Mesenchymal stem cell (in vitro differentiated cells and primary cell): ENCODE measurements at regions not wholly inside any gene's neighbourhood (a gene's known extent, or its start where the extent isn't known, plus 50 kb on each side); places are given as distances from the start of the nearest gene placed in this dataset.

Source experiments
- DNase-seq: peaks from one replicate; pipeline ENCODE4 v3.0.0-alpha.2; 2013
- H2AFZ ChIP-seq: one replicate; pipeline ENCODE4 v1.6.1; 2013; ENCODE audit warnings: low read depth, mild to moderate bottlenecking, control low read depth, inconsistent platforms, low read length, moderate library complexity
- H2AK5ac ChIP-seq: 2 replicates; pipeline ENCODE4 v1.6.1; 2013; ENCODE audit warnings: low read length, moderate library complexity, mild to moderate bottlenecking, inconsistent platforms; ENCODE audit not compliant: severe bottlenecking
- H2BK120ac ChIP-seq: one replicate; pipeline ENCODE4 v1.6.1; 2013; ENCODE audit warnings: low read depth, mild to moderate bottlenecking, inconsistent platforms, low read length, moderate library complexity
- H2BK12ac ChIP-seq, 2 experiments: one replicate each; pipeline ENCODE4 v1.6.1; 2013; ENCODE audit warnings: inconsistent platforms in 2 of 2, low read length in 2 of 2, mild to moderate bottlenecking in 2 of 2, moderate library complexity in 2 of 2, control low read depth in 1 of 2
- H2BK15ac ChIP-seq: one replicate; pipeline ENCODE4 v1.6.1; 2013; ENCODE audit warnings: mild to moderate bottlenecking, low read depth, inconsistent platforms; ENCODE audit not compliant: poor library complexity, severe bottlenecking
- H2BK5ac ChIP-seq: 2 replicates; pipeline ENCODE4 v1.6.1; 2013; ENCODE audit warnings: low read depth, mild to moderate bottlenecking, low read length, control low read depth, inconsistent platforms; ENCODE audit not compliant: poor library complexity, severe bottlenecking
- H3K14ac ChIP-seq, 2 experiments: one replicate each; pipeline ENCODE4 v1.6.1; 2013; ENCODE audit warnings: inconsistent platforms in 2 of 2, low read length in 2 of 2, control low read depth in 1 of 2, mild to moderate bottlenecking in 1 of 2, moderate library complexity in 1 of 2
- H3K18ac ChIP-seq, 2 experiments: one replicate each; pipeline ENCODE4 v1.6.1; 2013; ENCODE audit warnings: inconsistent platforms in 2 of 2, low read length in 2 of 2, control low read depth in 1 of 2, low read depth in 1 of 2, mild to moderate bottlenecking in 1 of 2
- H3K23ac ChIP-seq, 2 experiments: one replicate each; pipeline ENCODE4 v1.6.1; 2013; ENCODE audit warnings: inconsistent platforms in 2 of 2, low read length in 2 of 2, mild to moderate bottlenecking in 2 of 2, moderate library complexity in 2 of 2, control low read depth in 1 of 2
- H3K27ac ChIP-seq: 2 replicates; pipeline ENCODE4 v1.5.1; 2013; ENCODE audit warnings: mild to moderate bottlenecking, moderate library complexity, low read length, control low read depth, inconsistent platforms; ENCODE audit not compliant: poor library complexity, severe bottlenecking
- H3K27me3 ChIP-seq, 2 experiments: 2 replicates each; pipeline versions ENCODE4 v1.6.1 to v1.7.0; 2013; ENCODE audit warnings: low read length in 2 of 2, mild to moderate bottlenecking in 2 of 2, moderate library complexity in 2 of 2, control low read depth in 1 of 2, inconsistent platforms in 1 of 2; ENCODE audit not compliant: control insufficient read depth in 1 of 2, insufficient read depth in 1 of 2
- H3K36me3 ChIP-seq, 2 experiments: 2 replicates each; pipeline versions ENCODE4 v1.6.1 to v1.7.0; 2013; ENCODE audit warnings: low read length in 2 of 2, control low read depth in 1 of 2, inconsistent platforms in 1 of 2, low read depth in 1 of 2, mild to moderate bottlenecking in 1 of 2; ENCODE audit not compliant: insufficient read depth in 2 of 2, control insufficient read depth in 1 of 2
- H3K4ac ChIP-seq, 2 experiments: one replicate each; pipeline ENCODE4 v1.6.1; 2013; ENCODE audit warnings: inconsistent platforms in 2 of 2, low read length in 2 of 2, mild to moderate bottlenecking in 2 of 2, moderate library complexity in 2 of 2, control low read depth in 1 of 2, low read depth in 1 of 2
- H3K4me1 ChIP-seq: 2 replicates; pipeline ENCODE4 v1.6.1; 2013; ENCODE audit warnings: low read depth, low read length, control low read depth; ENCODE audit not compliant: control insufficient read depth, insufficient read depth
- H3K4me2 ChIP-seq: 2 replicates; pipeline ENCODE4 v1.6.1; 2013; ENCODE audit warnings: low read length, mild to moderate bottlenecking, inconsistent platforms; ENCODE audit not compliant: poor library complexity, severe bottlenecking
- H3K4me3 ChIP-seq, 2 experiments: 2 replicates each; pipeline versions ENCODE4 v1.5.1 to v1.7.0; 2013; ENCODE audit warnings: low read length in 2 of 2, mild to moderate bottlenecking in 2 of 2, control low read depth in 1 of 2, low read depth in 1 of 2; ENCODE audit not compliant: insufficient read depth in 1 of 2
- H3K79me1 ChIP-seq: replicated peaks from 2 replicates; pipeline ENCODE4 v1.6.1; 2013; ENCODE audit warnings: mild to moderate bottlenecking, control low read depth, low read length, inconsistent platforms; ENCODE audit not compliant: poor library complexity, severe bottlenecking
- H3K9ac ChIP-seq: 2 replicates; pipeline ENCODE4 v1.7.0; 2013; ENCODE audit warnings: mild to moderate bottlenecking, low read length, moderate library complexity
- H3K9me3 ChIP-seq: 2 replicates; pipeline ENCODE4 v1.7.0; 2013; ENCODE audit warnings: mild to moderate bottlenecking, low read length; ENCODE audit not compliant: control insufficient read depth
- H4K8ac ChIP-seq: one replicate; pipeline ENCODE4 v1.6.1; 2013; ENCODE audit warnings: inconsistent platforms, mild to moderate bottlenecking, low read length, moderate library complexity
- H4K91ac ChIP-seq: one replicate; pipeline ENCODE4 v1.6.1; 2013; ENCODE audit warnings: mild to moderate bottlenecking, low read length, inconsistent platforms
- WGBS: methylation state at CpG from one replicate; pipeline ENCODE4 v1.1.7; 2013; ENCODE audit warnings: mixed read lengths; 5-methylcytosine and 5-hydroxymethylcytosine counted together

- Histone ChIP-seq H3K23ac (no peak overlapping the region), H3K4ac (no peak overlapping the region), H3K4me3 (no peak overlapping the region), H3K4me1 (no peaks in the 10 kb centered on the region), H2BK120ac (no peak overlapping the region), H2BK5ac (no peak overlapping the region), H3K27ac (no peak overlapping the region), H3K36me3 (no peaks in the 10 kb centered on the region), H3K4me2 (no peak overlapping the region), H3K9ac (no peak overlapping the region), H3K79me1 (no peaks in the 10 kb centered on the region), H4K8ac (no peak overlapping the region), H4K91ac (no peak overlapping the region), H2AFZ (no peak overlapping the region), H2AK5ac (no peak overlapping the region), H3K9me3 (no peaks in the 10 kb centered on the region), H2BK15ac (no peak overlapping the region), H3K18ac (no peak overlapping the region), H3K14ac (no peak overlapping the region), H3K27me3 (no peaks in the 10 kb centered on the region), H2BK12ac (no peak overlapping the region)
- WGBS: 71% methylated on average over 4 of the region's 4 CpGs
- no peak for DNase-seq
Observed at GRCh38 chr10:120098232-120098930, 205.9 kb downstream of the SEC23IP start.

- Histone ChIP-seq H3K23ac (no peak overlapping the region), H4K91ac (no peak overlapping the region), H2BK120ac (no peak overlapping the region), H3K9ac (no peak overlapping the region), H3K4me3 (no peak overlapping the region), H3K4ac (no peak overlapping the region), H2BK12ac (no peak overlapping the region), H3K9me3 (no peaks in the 10 kb centered on the region), H3K4me1 (no peaks in the 10 kb centered on the region), H3K4me2 (no peak overlapping the region), H3K36me3 (no peaks in the 10 kb centered on the region), H2AFZ (no peak overlapping the region), H3K27ac (no peak overlapping the region), H2BK15ac (no peak overlapping the region), H2AK5ac (no peak overlapping the region), H4K8ac (no peak overlapping the region), H3K27me3 (no peaks in the 10 kb centered on the region), H3K79me1 (no peaks in the 10 kb centered on the region), H3K14ac (no peak overlapping the region), H2BK5ac (no peak overlapping the region), H3K18ac (no peak overlapping the region)
- 64% methylated on average over 7 of the region's 10 CpGs for whole genome bisulfite sequencing
- no peak for DNase-seq
Observed at GRCh38 chr10:120103738-120104560, 211.4 kb downstream of the SEC23IP start.

- Histone ChIP-seq H3K79me1 (no peaks in the 10 kb centered on the region), H3K14ac (no peak overlapping the region), H3K36me3 (no peaks in the 10 kb centered on the region), H2BK15ac (no peak overlapping the region), H3K27me3 (no peaks in the 10 kb centered on the region), H3K4me2 (no peak overlapping the region), H3K9ac (no peak overlapping the region), H4K8ac (no peak overlapping the region), H3K4ac (no peak overlapping the region), H2AK5ac (no peak overlapping the region), H3K18ac (no peak overlapping the region), H3K27ac (no peak overlapping the region), H3K9me3 (no peaks in the 10 kb centered on the region), H3K23ac (no peak overlapping the region), H3K4me1 (no peaks in the 10 kb centered on the region), H2BK120ac (no peak overlapping the region), H2BK5ac (no peak overlapping the region), H3K4me3 (no peak overlapping the region), H4K91ac (no peak overlapping the region), H2BK12ac (no peak overlapping the region), H2AFZ (no peak overlapping the region)
- no peak for DNase-seq
- WGBS: 79% methylated on average over 2 of the region's 2 CpGs
Observed at GRCh38 chr10:120105001-120105400, 212.5 kb downstream of the SEC23IP start.

- 55% methylated on average over 1 of the region's 1 CpG for WGBS
- Histone ChIP-seq H3K27ac (no peak overlapping the region), H3K27me3 (no peaks in the 10 kb centered on the region), H3K14ac (no peak overlapping the region), H3K18ac (no peak overlapping the region), H2BK15ac (no peak overlapping the region), H3K36me3 (no peaks in the 10 kb centered on the region), H2BK5ac (no peak overlapping the region), H2AFZ (no peak overlapping the region), H3K9me3 (no peaks in the 10 kb centered on the region), H2BK120ac (no peak overlapping the region), H3K4ac (no peak overlapping the region), H3K4me1 (no peaks in the 10 kb centered on the region), H3K23ac (no peak overlapping the region), H3K79me1 (no peaks in the 10 kb centered on the region), H3K4me3 (no peak overlapping the region), H2BK12ac (no peak overlapping the region), H2AK5ac (no peak overlapping the region), H3K9ac (no peak overlapping the region), H3K4me2 (no peak overlapping the region), H4K8ac (no peak overlapping the region), H4K91ac (no peak overlapping the region)
- no peak for DNase-seq
Observed at GRCh38 chr10:120105492-120105891, 213.0 kb downstream of the SEC23IP start.
